ENCODE measurements at regions not wholly inside any gene's neighbourhood (a gene's known extent, or its start where the extent isn't known, plus 50 kb on each side); places are given as distances from the start of the nearest gene placed in this dataset.

- TF ChIP-seq CTCF (IDR thresholded peaks at IDR 0.05; ENCODE audit: unreplicated experiment) = no peak
- H3K36me3 Mint-ChIP-seq (ENCODE audit: low read depth, unreplicated experiment) = no peaks in the 10 kb centered on the region
- H3K4me1 Mint-ChIP-seq (ENCODE audit: unreplicated experiment) = no peaks in the 10 kb centered on the region
- H3K9me3 Mint-ChIP-seq (ENCODE audit: unreplicated experiment) = no peaks in the 10 kb centered on the region
- no peaks in the 10 kb centered on the region for H3K27me3 Mint-ChIP-seq (ENCODE audit: unreplicated experiment)
- H3K4me3 Mint-ChIP-seq (ENCODE audit: unreplicated experiment) = no peak overlapping the region
- no peak overlapping the region for H3K27ac Mint-ChIP-seq (ENCODE audit: unreplicated experiment)
- DNase-seq (ENCODE audit: low spot score) = no peak
Observed at GRCh38 chr15:36469311-36469966, 110.0 kb upstream of the CDIN1 start.

- no peaks in the 10 kb centered on the region for H3K9me3 Mint-ChIP-seq (ENCODE audit: unreplicated experiment)
- H3K27ac Mint-ChIP-seq (ENCODE audit: unreplicated experiment) = no peak overlapping the region
- H3K36me3 Mint-ChIP-seq (ENCODE audit: low read depth, unreplicated experiment) = no peaks in the 10 kb centered on the region
- DNase-seq (ENCODE audit: low spot score) = no peak
- TF ChIP-seq CTCF (IDR thresholded peaks at IDR 0.05; ENCODE audit: unreplicated experiment) = no peak
- H3K27me3 Mint-ChIP-seq (ENCODE audit: unreplicated experiment) = no peaks in the 10 kb centered on the region
- H3K4me3 Mint-ChIP-seq (ENCODE audit: unreplicated experiment) = no peak overlapping the region
- no peaks in the 10 kb centered on the region for H3K4me1 Mint-ChIP-seq (ENCODE audit: unreplicated experiment)
Observed at GRCh38 chr15:36472672-36473071, 106.8 kb upstream of the CDIN1 start.

- no peak for DNase-seq (ENCODE audit: low spot score)
- Mint-ChIP-seq H3K4me1 (ENCODE audit: unreplicated experiment) (no peaks in the 10 kb centered on the region), H3K4me3 (ENCODE audit: unreplicated experiment) (no peak overlapping the region), H3K27me3 (ENCODE audit: unreplicated experiment) (no peaks in the 10 kb centered on the region), H3K36me3 (ENCODE audit: low read depth, unreplicated experiment) (no peaks in the 10 kb centered on the region), H3K9me3 (ENCODE audit: unreplicated experiment) (no peaks in the 10 kb centered on the region), H3K27ac (ENCODE audit: unreplicated experiment) (no peak overlapping the region)
- no peak for TF ChIP-seq CTCF (IDR thresholded peaks at IDR 0.05; ENCODE audit: unreplicated experiment)
Observed at GRCh38 chr15:36478561-36478960, 100.9 kb upstream of the CDIN1 start.

- Mint-ChIP-seq H3K27me3 (ENCODE audit: unreplicated experiment) (no peaks in the 10 kb centered on the region), H3K9me3 (ENCODE audit: unreplicated experiment) (no peaks in the 10 kb centered on the region), H3K27ac (ENCODE audit: unreplicated experiment) (no peak overlapping the region), H3K4me3 (ENCODE audit: unreplicated experiment) (no peak overlapping the region), H3K4me1 (ENCODE audit: unreplicated experiment) (no peaks in the 10 kb centered on the region), H3K36me3 (ENCODE audit: low read depth, unreplicated experiment) (no peaks in the 10 kb centered on the region)
- no peak for DNase-seq (ENCODE audit: low spot score)
- TF ChIP-seq CTCF (IDR thresholded peaks at IDR 0.05; ENCODE audit: unreplicated experiment) = no peak
Observed at GRCh38 chr15:36479200-36479896, 100.1 kb upstream of the CDIN1 start.

- Mint-ChIP-seq H3K4me3 (ENCODE audit: unreplicated experiment) (no peak overlapping the region), H3K4me1 (ENCODE audit: unreplicated experiment) (no peaks in the 10 kb centered on the region), H3K9me3 (ENCODE audit: unreplicated experiment) (no peaks in the 10 kb centered on the region), H3K27ac (ENCODE audit: unreplicated experiment) (no peak overlapping the region), H3K27me3 (ENCODE audit: unreplicated experiment) (no peaks in the 10 kb centered on the region), H3K36me3 (ENCODE audit: low read depth, unreplicated experiment) (no peaks in the 10 kb centered on the region)
- no peak for DNase-seq (ENCODE audit: low spot score)
- no peak for TF ChIP-seq CTCF (IDR thresholded peaks at IDR 0.05; ENCODE audit: unreplicated experiment)
Observed at GRCh38 chr15:36481156-36481555, 98.3 kb upstream of the CDIN1 start.
